GM19043 (cell line): ENCODE measurements at regions not wholly inside any gene's neighbourhood (a gene's known extent, or its start where the extent isn't known, plus 50 kb on each side); places are given as distances from the start of the nearest gene placed in this dataset.
A peak's percentile ranks its signal among the peaks of the same experiment; 100 is the strongest.
"Not testable (repeated sequence)": the region's sequence is repeated elsewhere in the genome, so short reads cannot be mapped to it uniquely, and the experiment has no call there.

Experiments used
- ATAC-seq: cut with Tn5 transposase; IDR thresholded peaks from one replicate; pipeline ENCODE4 v1.9.1; 2021; ENCODE audit warnings: low read depth; ENCODE audit not compliant: unreplicated experiment

DNA sequence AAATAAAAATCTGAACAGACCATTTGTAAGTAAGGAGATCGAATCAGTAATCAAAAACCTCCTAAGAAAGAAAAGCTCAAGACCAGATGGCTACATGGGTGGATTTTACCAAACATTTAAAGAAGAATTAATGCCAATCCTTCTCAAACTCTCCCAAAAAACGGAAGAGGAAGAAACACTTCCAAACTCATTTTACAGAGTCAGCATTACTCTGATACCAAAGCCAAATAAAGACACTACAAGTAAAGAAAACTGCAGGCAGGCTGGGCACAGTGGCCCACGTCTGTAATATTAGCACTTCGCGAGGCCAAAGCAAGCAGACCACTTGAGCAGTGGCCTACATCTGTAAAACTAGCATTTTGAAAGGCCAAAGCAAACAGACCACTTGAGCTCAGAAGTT lies 159.8 kb downstream of the DPY19L2 start:
- ATAC-seq, result no peak

GRCh38 chr12:63499567-63499966 lies 168.7 kb downstream of the DPY19L2 start:
- ATAC-seq, result no peak

DNA sequence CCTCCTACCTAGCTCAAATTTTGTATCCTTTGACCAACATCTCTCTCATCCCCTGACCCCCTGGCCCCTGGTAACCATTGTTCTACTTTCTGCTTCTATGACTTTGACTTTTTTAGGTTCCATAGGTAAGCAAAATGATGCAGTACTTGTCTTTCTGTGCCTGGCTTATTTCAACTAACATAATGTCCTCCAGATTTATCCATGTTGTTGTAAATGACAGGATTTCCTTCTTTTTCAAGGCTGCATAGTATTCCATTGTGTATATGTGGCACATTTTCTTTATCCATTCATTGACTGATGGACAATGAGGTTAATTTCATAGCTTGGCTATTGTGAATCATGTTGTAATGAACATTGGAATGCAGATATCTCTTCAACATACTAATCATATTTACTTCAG lies 170.1 kb downstream of the DPY19L2 start:
- no peak for ATAC-seq

DNA sequence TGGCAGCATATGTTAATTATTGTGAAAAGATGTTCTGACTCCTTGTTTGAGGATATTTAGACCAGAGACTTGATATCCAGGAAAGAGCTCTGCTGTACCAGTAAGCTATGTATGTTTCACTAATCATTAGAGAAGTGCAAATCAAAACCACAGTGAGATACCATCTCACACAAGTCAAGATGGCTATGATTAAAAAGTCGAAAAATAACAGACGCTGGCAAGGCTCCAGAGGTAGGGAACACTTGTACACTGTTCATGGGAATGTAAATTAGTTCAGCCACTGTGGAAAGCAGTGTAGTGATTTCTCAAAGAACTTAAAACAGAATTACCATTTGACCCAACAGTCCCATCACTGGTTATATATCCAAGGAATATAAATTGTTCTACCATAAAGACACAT lies 171.6 kb downstream of the DPY19L2 start:
- no peak for ATAC-seq

DNA sequence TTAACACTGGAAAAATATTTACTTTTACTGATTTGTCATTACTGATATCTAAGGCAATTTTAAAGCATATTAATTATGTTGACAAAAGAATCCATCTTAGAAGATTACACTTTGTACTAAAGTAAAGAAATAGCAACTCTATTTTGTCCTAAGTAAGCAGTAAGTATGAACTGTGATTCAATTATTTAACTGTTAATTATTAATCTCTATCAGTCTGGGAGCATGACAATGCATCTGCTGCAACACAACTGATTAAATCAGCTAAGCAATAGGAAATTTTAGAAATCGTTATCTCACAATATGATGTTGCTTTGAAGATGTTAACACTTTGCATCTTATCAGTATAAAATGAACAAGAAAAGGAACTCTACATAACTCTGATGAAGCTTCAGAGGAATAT lies 172.3 kb downstream of the DPY19L2 start:
- no peak for ATAC-seq

GRCh38 chr12:63493357-63493756 lies 174.9 kb downstream of the DPY19L2 start:
- ATAC-seq, result not testable (repeated sequence)

DNA sequence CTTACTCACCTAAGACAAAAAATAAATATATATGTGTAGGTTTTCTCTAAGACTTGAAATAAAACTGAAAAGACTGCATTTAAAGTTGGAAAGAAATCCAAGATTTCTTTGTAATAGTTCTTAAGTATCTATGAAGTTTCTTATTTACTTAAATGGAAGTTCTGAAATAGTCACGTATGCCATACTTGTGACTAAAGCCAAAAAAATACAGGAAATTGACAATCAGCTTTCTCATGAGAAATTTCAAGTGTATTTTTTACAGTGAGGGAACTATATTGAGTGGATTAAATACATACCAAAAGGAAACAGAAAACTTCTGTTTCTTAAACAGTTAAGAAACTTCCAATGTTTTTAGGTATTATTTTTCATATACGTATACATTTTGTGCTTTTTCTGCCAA lies 188.1 kb downstream of the DPY19L2 start:
- ATAC-seq, result no peak

- ATAC-seq, result no peak
Observed at GRCh38 chr12:63470161-63470560, 198.1 kb downstream of the DPY19L2 start.

- ATAC-seq, result no peak
Observed at GRCh38 chr12:63467951-63468350, 200.3 kb downstream of the DPY19L2 start.

GRCh38 chr12:63457857-63458256 lies 210.4 kb downstream of the DPY19L2 start:
- no peak for ATAC-seq

DNA sequence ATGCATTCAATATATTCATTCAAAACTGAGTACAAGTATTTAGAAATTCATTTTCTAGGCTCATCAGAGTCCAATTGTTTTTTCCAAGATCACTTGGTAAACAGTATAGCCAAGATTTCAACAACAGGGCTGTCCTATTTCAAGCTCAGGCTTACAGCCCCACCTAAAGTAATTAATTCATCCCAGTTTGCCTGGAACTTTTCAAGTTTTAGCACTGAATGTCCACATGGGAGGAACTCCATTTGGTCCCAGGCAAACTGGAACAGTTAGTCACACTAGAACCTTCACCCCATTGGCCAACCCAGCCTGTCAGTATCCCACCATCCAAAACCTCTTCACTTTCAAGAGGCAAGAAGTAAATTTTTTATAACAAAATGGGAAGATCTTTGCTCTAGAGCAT lies 210.9 kb downstream of the DPY19L2 start:
- no peak for ATAC-seq

- no peak for ATAC-seq
Observed at GRCh38 chr12:63450816-63451215, 217.5 kb downstream of the DPY19L2 start.

DNA sequence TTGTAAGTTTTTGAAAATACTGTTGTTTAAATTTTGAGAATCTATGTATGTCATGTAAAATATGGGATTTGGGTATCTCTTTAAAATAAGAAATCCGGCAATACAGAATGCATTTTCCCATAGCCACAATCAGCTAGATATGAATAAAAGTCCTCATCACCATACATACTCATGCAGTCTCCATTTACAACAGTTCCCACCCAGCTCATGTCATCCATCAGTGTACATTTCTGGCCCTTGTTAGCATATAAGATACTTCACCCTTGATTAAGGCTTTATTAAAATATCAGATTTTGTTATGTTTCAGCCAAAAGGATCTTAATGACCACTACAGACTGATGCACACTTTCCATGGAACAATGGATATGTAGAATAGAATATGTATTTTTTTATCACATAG lies 218.0 kb downstream of the DPY19L2 start:
- no peak for ATAC-seq

DNA sequence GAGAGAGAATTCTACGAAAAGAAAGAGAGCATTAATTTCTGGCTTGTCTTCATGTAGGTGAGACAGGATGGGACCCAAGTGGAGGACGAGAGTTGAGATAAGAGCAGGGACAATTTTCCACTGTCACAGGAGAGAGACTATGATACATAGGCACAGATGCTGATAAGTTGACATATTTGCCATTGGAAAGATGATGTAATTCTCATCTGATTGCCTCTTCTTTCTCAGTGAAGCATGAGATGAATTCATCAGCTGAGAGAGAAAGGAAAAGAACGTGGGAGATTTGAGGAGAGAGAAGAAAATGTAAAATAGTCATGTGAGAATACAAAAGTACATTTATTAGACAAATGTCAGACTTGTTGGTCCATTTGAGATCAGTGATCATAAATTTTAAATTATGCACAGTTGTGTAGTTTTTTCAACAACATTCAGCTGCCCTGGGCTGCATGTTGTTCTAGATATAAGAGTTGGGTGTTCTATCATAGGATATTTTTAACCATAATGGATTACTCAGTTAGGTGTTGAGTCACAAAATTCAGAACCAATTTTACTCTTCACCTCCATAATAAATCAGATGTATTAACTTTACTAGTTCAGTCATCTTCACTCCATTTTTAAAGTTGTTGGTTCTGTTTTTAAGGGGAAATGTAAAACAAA lies 222.9 kb downstream of the DPY19L2 start:
- no peak for ATAC-seq

DNA sequence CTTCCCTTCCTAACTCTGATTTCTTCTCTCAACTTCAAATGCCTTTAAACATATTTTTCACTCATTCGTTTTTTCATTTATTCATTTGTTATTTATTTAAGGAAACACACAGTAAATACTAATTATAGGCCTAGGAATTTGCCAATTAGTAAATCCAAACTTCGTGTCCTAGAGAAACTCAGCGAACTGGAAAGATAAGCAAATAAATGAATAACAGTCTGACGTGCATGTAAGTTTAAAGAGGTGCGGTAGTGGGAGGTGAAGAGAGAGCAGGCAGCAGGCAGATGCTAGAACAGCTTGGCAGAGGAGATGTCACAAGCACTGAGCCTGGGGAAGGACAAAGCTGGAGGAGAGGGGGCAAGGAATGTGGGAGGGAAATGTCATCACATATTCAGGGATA lies 228.2 kb downstream of the DPY19L2 start:
- no peak for ATAC-seq

GRCh38 chr12:63434384-63434783 lies 233.9 kb downstream of the DPY19L2 start:
- not testable (repeated sequence) for ATAC-seq

- not testable (repeated sequence) for ATAC-seq
Observed at GRCh38 chr12:63427969-63428368, 240.3 kb downstream of the DPY19L2 start.

DNA sequence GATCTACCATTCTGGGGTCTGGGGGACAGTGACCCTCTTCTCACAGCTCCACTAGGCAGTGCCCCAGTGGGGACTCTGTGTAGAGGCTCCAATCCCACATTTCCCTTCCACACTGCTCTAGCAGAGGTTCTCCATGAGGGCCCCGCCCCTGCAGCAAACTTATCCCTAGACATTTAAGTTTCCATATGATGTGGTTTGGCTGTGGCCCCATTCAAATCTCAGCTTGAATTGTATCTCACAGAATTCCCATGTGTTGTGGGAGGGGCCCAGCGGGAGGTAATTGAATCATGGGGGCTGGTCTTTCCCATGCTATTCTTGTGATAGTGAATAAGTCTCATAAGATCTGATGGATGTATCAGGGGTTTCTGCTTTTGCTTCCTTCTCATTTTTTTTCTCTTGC lies 241.3 kb downstream of the DPY19L2 start:
- not testable (repeated sequence) for ATAC-seq

GRCh38 chr12:63424671-63425070 lies 243.6 kb downstream of the DPY19L2 start:
- no peak for ATAC-seq

GRCh38 chr12:63423839-63424238 lies 244.5 kb downstream of the DPY19L2 start:
- ATAC-seq, result no peak

DNA sequence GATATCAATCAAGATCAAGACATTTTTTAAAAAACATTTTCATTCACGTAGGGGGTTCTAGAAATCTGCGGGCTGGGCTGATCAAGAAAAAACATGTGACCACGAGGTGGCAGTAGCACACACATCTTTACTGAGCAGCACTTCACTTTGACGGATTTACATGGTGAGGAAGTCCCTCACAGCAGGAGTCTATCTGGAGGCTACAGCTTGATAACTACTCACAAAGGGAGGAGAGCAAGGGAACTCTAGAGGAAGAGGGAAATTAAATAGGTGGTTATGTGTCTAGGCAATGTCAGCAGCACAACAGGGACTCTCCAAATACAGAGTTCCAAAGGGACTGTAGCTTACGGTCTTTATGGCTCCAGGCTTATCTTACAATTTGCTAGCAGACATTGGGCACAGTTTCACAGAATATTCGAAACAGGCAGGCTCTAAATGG lies 248.1 kb downstream of the DPY19L2 start:
- ATAC-seq, result peak; percentile 79

- ATAC-seq, result no peak
Observed at GRCh38 chr12:63419154-63419553, 249.1 kb downstream of the DPY19L2 start.

DNA sequence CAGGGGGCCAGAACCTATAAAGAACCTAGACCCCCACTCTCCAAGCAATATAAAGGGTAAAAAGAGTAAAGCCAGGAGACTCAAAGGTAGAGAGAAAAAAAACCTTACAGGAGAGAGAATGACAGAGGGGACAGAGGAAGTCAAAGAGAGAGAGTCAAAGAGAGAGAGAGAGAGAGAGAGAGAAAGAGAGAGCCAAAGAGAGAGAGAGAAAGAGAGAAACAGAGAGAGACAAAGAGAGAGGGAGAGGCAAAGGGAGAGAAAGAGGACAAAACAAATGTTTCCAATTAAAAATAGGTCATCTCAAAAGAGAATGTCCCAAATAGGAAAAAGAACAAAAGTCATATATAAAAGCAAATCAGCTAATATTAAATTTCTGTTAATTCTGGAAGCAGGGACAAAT lies 251.5 kb downstream of the DPY19L2 start:
- ATAC-seq, result no peak
